ENCODE measurements at regions not wholly inside any gene's neighbourhood (a gene's known extent, or its start where the extent isn't known, plus 50 kb on each side); places are given as distances from the start of the nearest gene placed in this dataset.
"Not testable (repeated sequence)": the region's sequence is repeated elsewhere in the genome, so short reads cannot be mapped to it uniquely, and the experiment has no call there.

- DNase-seq = no peak
These were observed 177.1 kb upstream of the ARID1B start for GRCh38 chr6:156599978-156600590.

- DNase-seq = no peak
These were observed 177.8 kb upstream of the ARID1B start for GRCh38 chr6:156599366-156599765.

GRCh38 chr6:156598855-156599180 lies 178.4 kb upstream of the ARID1B start:
- no peak for DNase-seq

GRCh38 chr6:156598071-156598854 lies 178.9 kb upstream of the ARID1B start:
- DNase-seq = no peak

GRCh38 chr6:156597095-156597494 lies 180.1 kb upstream of the ARID1B start:
- DNase-seq = no peak

GRCh38 chr6:156595476-156595875 lies 181.7 kb upstream of the ARID1B start:
- no peak for DNase-seq

GRCh38 chr6:156593893-156594292 lies 183.3 kb upstream of the ARID1B start:
- DNase-seq = no peak

GRCh38 chr6:156593127-156593526 lies 184.1 kb upstream of the ARID1B start:
- no peak for DNase-seq

GRCh38 chr6:156590482-156590881 lies 186.7 kb upstream of the ARID1B start:
- DNase-seq = no peak

- no peak for DNase-seq
These were observed 187.9 kb upstream of the ARID1B start for GRCh38 chr6:156589281-156589680.

- DNase-seq = no peak
These were observed 189.4 kb upstream of the ARID1B start for GRCh38 chr6:156587751-156588301.

- DNase-seq = no peak
These were observed 190.1 kb upstream of the ARID1B start for GRCh38 chr6:156587071-156587470.

- no peak for DNase-seq
These were observed 191.3 kb upstream of the ARID1B start for GRCh38 chr6:156585859-156586258.

- DNase-seq = not testable (repeated sequence)
These were observed 193.1 kb upstream of the ARID1B start for GRCh38 chr6:156584121-156584520.

GRCh38 chr6:156583083-156583482 lies 194.1 kb upstream of the ARID1B start:
- DNase-seq = no peak

- DNase-seq = no peak
These were observed 194.6 kb upstream of the ARID1B start for GRCh38 chr6:156582509-156582992.

- DNase-seq = no peak
These were observed 197.6 kb upstream of the ARID1B start for GRCh38 chr6:156579564-156579963.

- no peak for DNase-seq
These were observed 199.4 kb upstream of the ARID1B start for GRCh38 chr6:156577749-156578148.

GRCh38 chr6:156575361-156575760 lies 201.8 kb upstream of the ARID1B start:
- DNase-seq = no peak

GRCh38 chr6:156564807-156565149 lies 212.4 kb upstream of the ARID1B start:
- DNase-seq = no peak

- peak; percentile 31 for DNase-seq
These were observed 212.9 kb upstream of the ARID1B start for GRCh38 chr6:156564127-156564806.

- DNase-seq = no peak
These were observed 213.5 kb upstream of the ARID1B start for GRCh38 chr6:156563714-156564113.

GRCh38 chr6:156562636-156563035 lies 214.5 kb upstream of the ARID1B start:
- DNase-seq = no peak

All from occipital lobe (tissue), 1 donor.